ELF-1 (cell line): ENCODE measurements at regions not wholly inside any gene's neighbourhood (a gene's known extent, or its start where the extent isn't known, plus 50 kb on each side); places are given as distances from the start of the nearest gene placed in this dataset.
A peak's percentile ranks its signal among the peaks of the same experiment; 100 is the strongest.

Experiments used
- DNase-seq: peaks from one replicate; pipeline ENCODE4 v3.0.0-alpha.2; 2016; ENCODE audit warnings: low read depth, low spot score

- DNase-seq: no peak
These were observed 257.2 kb upstream of the ARID1B start for GRCh38 chr6:156519940-156520339.

- DNase-seq: no peak
These were observed 260.1 kb upstream of the ARID1B start for GRCh38 chr6:156517088-156517487.

- DNase-seq: no peak
These were observed 261.9 kb upstream of the ARID1B start for GRCh38 chr6:156515242-156515641.

- DNase-seq: no peak
These were observed 263.7 kb upstream of the ARID1B start for GRCh38 chr6:156513504-156513903.

DNA sequence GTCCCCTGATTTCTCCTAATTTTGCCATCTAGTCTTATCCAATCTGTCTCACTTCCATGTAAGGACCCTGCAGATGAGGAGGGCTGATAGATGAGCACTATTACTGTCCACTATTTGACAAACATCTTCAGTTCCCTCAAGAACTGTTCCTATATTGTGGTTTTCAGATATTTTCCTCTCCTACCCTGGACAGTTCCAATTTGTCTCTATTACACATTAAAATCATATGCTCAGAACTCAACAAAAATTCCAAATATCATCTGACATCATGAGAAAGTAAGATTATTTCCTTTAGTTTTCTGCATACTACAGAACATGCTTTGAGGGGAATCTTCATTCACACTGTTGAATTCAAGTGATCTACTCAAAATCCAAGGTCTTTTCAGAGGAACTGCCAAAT lies 265.6 kb upstream of the ARID1B start:
- no peak for DNase-seq

DNA sequence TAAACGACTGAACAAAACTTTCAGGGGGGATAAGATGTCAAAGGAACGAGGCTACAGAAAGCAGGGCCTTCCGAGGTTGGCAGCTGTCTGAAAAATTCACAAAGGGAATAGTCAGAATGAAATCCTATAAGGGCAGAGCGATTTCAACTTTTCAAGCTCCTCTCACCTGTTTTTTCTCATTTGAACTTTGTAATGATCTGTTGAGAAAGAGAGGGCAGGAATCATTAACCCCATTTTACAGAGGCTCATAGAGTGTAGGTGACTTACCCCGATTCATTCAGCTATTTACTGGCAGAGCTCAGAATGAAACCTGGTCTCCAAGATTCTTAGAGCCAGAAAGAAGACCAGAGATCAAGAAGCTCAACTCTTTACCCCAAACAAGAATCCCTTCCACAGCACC lies 266.1 kb upstream of the ARID1B start:
- no peak for DNase-seq

DNA sequence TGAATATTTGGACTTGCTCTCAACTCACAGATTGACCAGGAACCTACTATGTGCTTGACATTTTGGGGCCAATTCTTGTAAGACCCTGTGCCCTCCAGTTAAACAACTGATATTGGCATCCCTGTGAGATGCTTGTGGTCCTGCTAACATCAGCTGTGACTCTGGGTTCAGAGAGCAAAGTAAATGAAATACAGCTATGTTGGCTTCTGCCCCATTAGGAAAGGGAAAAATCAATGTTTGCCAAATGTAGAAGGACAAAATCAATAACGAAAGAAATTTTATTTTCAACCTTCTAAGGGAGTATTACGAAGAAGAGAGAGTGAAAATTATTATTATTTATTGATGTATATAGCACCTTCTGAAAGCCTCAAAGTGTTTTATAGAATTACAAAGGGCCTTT lies 266.9 kb upstream of the ARID1B start:
- DNase-seq: no peak

DNA sequence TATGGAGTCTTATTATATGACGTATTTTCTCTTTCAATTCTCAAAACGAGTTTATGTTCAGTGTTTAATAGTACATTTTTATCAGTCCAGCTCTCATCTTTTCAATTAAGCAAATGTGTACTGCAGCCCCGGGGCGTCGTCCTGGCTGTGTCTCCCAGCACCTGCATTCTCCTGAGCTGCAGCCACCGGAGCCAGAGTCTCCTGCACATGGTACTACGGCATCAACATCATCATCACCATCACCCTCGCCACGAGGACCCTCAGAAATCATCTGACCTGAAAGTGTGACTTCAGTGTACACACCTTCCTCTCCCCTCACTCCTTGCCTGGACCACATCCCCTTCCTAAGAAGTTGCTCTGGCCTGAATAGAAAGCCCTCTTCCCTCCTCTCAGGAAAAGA lies 267.7 kb upstream of the ARID1B start:
- DNase-seq: no peak

DNA sequence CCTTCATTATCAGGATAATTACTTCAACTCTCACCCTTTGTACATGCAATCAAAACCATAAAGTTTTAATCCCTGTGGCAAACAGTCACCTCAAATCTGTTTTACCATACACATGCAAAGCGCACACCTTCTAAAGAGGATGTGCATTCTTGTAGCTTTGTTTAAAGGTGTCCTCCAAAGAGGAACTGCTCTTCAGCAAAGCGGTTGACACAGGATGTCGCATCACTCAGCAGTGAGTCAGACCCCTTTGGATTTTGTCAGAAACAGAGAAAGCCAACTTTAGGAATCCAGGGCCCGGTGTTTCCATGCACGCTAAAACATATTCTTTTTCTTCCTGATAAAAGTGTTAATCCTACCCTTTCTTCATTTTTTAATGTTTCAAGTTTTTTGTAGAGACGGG lies 268.3 kb upstream of the ARID1B start:
- no peak for DNase-seq

DNA sequence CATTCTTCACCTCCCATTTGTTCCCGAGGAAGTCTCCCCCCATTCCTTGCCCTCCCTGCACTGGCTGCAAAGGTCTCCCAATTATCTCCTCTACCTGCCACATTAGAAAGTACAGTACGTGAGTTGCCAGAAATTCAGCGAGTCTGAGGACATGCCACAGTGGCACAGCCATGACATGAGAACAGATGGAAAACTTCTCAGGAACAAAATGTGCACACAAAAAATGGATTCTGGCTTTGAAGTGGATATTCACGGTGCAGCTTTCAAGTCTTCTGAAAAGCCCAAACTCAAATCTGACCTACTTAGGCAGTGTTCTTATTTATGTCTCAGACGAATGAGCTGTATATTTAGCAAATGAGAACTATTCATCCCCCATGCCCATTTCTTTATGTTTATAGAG lies 269.1 kb upstream of the ARID1B start:
- no peak for DNase-seq

DNA sequence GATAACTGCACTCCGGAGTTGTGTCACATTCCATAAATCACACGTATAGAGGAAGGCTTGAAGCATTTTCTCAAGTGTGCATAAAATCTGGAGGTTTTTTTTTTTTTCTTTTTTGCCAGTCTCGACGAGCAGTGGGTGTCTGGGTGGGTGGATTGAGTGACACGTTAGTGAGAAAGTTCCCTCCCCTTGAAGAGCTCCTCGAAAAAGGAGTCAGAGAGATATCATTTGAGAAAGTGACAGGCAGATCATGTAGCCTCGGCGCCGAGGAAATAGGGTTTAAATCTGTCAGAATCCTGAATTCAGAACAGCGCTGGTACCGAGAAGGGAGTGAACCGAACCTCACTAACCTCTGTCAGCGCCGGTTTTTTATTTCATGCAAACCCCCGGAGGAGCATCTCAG lies 269.5 kb upstream of the ARID1B start:
- DNase-seq: no peak

DNA sequence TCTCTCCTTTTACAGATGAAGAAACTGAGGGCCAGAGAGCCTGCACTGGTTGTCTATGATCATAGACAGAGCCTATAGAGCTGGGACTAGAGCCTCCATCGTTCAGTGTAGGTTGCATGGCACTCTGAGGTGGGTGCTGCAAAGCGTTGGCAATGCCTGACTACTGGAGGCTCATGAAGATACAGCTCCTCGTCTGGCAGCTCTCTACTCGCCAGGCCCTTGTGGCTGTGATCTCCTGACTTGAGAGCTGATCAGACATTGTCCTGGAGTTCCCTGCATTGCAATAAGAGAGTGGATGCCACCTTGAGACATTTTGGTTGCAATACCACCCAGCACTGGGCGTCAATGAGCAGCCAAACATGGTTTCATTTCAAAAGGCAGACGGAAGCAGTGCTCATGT lies 270.1 kb upstream of the ARID1B start:
- no peak for DNase-seq

DNA sequence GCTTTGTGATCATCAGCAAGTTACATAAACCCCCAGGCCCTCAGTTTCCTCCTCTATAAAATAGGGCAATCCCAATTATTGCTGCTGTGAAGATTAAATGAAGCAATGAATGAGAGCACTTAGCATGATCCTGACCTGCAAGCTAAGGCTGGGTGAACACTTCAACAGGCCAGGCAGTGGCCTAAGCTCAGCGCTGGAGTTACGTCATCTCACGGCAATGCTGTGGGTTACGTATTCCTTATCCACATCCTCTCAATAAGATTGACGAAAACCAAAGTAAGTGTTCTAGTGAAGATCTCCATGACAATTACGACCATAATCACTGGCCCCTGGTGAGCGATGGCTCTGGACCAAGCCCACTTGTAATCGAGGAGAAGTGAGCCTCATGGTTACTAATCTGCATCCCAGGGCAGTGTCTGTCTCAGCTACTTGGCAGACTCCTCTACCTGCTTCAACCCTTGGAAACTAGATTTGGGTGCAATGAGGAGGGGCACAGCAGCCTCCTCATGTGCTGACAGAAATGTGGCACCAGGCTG lies 274.1 kb upstream of the ARID1B start:
- DNase-seq: peak; percentile 46

DNA sequence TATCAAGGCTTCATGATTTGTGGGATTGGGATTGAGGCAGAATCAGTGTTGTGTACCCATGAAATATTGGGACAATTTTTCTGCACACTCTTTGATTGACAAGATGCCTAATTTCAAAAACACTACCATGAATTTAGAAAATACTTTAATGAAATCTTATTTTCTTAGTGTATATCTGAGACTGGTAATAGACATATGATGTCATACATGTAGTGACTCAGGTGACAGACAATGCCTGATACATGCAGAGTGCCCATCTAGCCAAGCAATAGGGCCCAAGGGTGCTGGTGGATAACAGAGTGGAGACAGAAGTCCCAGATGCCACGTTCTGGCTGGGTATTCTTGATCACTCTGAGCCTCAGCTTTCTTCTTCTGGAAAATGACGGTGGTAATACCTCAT lies 279.6 kb upstream of the ARID1B start:
- no peak for DNase-seq

DNA sequence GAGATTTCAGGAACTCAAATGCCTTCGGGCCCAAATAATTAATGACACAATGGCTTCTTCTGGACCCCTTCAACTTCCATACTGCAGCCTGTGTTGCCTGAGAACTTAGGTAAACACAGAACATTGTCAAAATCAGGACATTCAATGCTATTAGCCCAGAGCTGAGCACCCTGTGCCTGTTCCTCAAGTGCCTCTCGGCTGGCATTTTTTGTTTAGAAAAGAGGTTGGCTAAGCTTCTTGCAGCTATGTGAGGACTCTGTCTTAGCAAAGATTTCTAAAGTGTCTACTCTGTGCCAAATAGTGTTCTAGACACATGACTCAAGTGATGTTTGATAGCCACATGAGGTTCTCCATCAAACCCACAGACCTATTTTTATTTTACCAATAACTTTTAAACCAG lies 289.3 kb upstream of the ARID1B start:
- no peak for DNase-seq

GRCh38 chr6:156485150-156485549 lies 292.0 kb upstream of the ARID1B start:
- DNase-seq: no peak

GRCh38 chr6:156474507-156475120 lies 302.6 kb upstream of the ARID1B start:
- DNase-seq: no peak

DNA sequence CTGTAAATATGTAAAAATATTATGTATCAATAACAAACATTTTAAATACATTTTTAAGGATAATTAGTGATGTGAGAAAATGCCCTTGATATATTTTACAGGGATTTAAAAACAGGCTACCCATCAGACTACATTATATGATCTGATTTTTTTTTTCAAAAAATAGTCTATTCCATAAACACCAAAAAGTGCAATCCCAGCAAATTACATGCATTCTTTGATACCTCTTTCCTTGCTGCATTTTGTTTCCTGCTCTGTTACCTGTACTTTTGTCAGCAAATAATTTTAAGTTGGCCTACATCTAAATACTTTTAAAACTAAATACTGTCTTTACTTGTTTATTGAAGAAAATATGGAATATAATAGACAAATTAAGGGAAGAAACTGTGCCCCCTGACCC lies 306.2 kb upstream of the ARID1B start:
- DNase-seq: no peak

DNA sequence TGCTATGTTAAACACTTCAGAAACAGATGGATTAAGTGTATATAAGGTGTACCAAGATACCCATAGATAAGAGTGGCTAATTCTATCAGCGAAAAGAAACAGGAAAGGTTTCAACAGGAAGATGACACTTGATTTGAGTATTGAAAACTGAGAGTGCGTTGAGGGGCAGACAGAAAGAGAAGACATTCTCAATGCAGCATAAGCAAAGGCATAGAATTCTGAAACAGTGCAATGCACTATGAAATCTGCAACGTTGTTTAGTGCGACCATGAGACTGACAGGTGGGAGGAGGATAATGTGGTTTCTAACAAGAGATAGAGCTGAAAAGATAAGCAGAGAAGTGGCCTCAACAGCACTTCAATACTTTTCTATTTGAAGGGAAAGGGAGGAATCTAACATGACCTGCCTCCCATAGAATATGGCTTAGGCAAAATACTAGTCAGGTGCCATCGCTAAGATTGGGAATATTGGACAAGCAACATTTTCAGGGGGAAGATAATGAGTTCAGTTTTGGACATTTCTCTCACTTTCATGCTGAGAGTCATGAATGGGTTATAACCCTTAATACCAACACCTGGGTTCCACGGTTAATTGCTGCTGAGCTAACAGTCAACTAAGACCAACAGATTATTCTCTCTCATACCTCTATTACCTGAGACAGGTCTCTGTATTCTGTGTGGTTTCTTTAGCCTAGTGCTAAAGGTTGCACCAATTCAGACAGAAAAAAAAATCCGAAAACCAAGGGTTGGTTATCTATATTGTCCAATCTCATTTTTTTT lies 312.9 kb upstream of the ARID1B start:
- DNase-seq: no peak

DNA sequence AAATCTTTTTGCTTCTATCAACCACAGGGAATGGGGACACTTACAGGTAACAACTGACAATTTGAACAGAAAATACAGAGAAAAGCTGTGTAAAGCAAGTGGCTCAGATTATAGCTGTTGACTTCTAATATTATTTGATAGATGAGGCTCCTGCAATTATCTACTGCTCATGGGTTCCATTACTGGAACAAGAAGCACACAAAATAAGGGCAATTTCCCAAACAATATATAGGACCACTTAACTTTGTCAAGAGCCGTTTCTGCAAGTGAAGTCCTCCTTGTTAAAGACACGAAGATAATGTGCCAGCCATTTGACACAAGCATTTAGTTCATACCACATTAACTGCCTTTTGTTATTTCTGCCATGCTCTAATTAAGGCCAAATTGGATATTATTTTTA lies 315.5 kb upstream of the ARID1B start:
- no peak for DNase-seq

DNA sequence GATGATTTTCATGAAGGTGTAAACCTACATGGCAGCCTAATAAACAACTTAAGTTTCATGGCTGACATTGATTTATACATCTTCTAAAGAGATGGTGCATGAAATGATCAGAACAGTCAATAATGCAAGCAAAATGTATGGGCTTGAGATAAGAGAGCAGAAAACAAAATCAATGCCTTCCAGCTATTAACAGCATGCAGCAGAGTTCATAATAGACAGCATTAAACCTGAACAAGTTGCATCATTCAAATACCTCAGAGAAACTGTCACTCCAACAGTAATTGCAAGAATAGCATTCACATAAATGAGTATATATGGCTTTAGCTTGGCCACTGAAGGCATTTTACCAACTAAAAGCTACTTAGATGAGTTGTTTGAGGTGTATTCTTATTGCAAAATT lies 319.6 kb upstream of the ARID1B start:
- no peak for DNase-seq

DNA sequence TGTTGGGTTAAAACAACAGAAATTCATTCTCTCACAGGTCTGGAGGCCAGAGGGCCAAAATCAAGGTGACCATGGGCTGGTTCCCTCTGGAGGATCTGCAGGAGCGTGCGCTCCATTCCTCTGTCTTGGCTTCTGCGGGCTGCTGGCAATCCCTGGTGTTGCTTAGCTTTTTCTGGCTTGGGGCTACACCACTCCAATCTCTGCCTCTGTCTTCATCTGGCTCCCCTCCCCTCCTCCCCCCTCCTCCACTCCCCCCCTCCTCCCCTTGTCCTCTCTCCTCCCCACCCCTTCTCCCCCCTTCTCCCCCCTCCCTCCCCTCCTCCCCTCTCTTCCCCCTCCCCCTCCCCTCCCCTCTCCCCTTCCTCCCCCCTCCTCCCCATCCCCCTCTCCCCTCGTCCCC lies 321.3 kb upstream of the ARID1B start:
- DNase-seq: no peak

GRCh38 chr6:156454867-156455266 lies 322.3 kb upstream of the ARID1B start:
- no peak for DNase-seq
